Neutrophil (primary cell): ENCODE measurements at regions not wholly inside any gene's neighbourhood (a gene's known extent, or its start where the extent isn't known, plus 50 kb on each side); places are given as distances from the start of the nearest gene placed in this dataset.

Experiments used
- H3K27ac ChIP-seq: fragments of 200-600 bp; sonication (generic); 2 replicates; pipeline ENCODE4 v1.5.1; 2016; ENCODE audit warnings: mild to moderate bottlenecking, moderate library complexity
- H3K27me3 ChIP-seq: fragments of 200-600 bp; sonication (generic); 2 replicates; pipeline ENCODE4 v1.6.0; 2016; ENCODE audit warnings: mild to moderate bottlenecking
- H3K36me3 ChIP-seq: fragments of 200-600 bp; sonication (generic); 2 replicates; pipeline ENCODE4 v1.5.1; 2017
- H3K4me1 ChIP-seq, 2 experiments: fragments of 200-600 bp in 1 of 2; sonication (generic) in 1 of 2; 1 replicate in 1 of 2; 2 replicates in 1 of 2; pipeline versions ENCODE4 v1.5.1 to v1.6.1; 2013 to 2016; ENCODE audit warnings: low read depth in 1 of 2, low read length in 1 of 2, mild to moderate bottlenecking in 1 of 2, moderate library complexity in 1 of 2; ENCODE audit not compliant: control insufficient read depth in 1 of 2, insufficient read depth in 1 of 2
- H3K4me3 ChIP-seq, 2 experiments: fragments of 200-600 bp in 1 of 2; sonication (generic) in 1 of 2; 1 replicate in 1 of 2; 2 replicates in 1 of 2; pipeline ENCODE4 v1.5.1; 2013 to 2016; ENCODE audit warnings: low read depth in 1 of 2, low read length in 1 of 2, mild to moderate bottlenecking in 1 of 2, moderate library complexity in 1 of 2
- H3K9me3 ChIP-seq: fragments of 200-600 bp; sonication (generic); 2 replicates; pipeline ENCODE4 v1.5.1; 2016
- CTCF ChIP-seq: fragments of 200-600 bp; sonication (generic); IDR thresholded peaks from 2 replicates; pipeline ENCODE4 v1.5.1; 2016; ENCODE audit warnings: antibody characterized with exemption

GRCh38 chr3:117887901-117888300, 1146.7 kb downstream of the IGSF11 start:
- H3K4me1 ChIP-seq, result no peaks in the 10 kb centered on the region
- no peaks in the 10 kb centered on the region for H3K9me3 ChIP-seq
- H3K4me3 ChIP-seq, result no peak overlapping the region
- no peaks in the 10 kb centered on the region for H3K27me3 ChIP-seq
- no peaks in the 10 kb centered on the region for H3K36me3 ChIP-seq
- TF ChIP-seq CTCF, result no peak
- H3K27ac ChIP-seq, result no peak overlapping the region

- H3K36me3 ChIP-seq, result no peaks in the 10 kb centered on the region
- H3K4me3 ChIP-seq, result no peak overlapping the region
- H3K4me1 ChIP-seq, result no peaks in the 10 kb centered on the region
- no peak overlapping the region for H3K27ac ChIP-seq
- H3K9me3 ChIP-seq, result no peaks in the 10 kb centered on the region
- no peak for TF ChIP-seq CTCF
- no peaks in the 10 kb centered on the region for H3K27me3 ChIP-seq
Measured at GRCh38 chr3:117892431-117892841, 1142.2 kb downstream of the IGSF11 start.

GRCh38 chr3:117893001-117893400, 1141.6 kb downstream of the IGSF11 start:
- no peak for TF ChIP-seq CTCF
- no peaks in the 10 kb centered on the region for H3K27me3 ChIP-seq
- no peak overlapping the region for H3K27ac ChIP-seq
- no peaks in the 10 kb centered on the region for H3K36me3 ChIP-seq
- H3K4me3 ChIP-seq, result no peak overlapping the region
- no peaks in the 10 kb centered on the region for H3K4me1 ChIP-seq
- H3K9me3 ChIP-seq, result no peaks in the 10 kb centered on the region

GRCh38 chr3:117893638-117894037, 1141.0 kb downstream of the IGSF11 start:
- no peaks in the 10 kb centered on the region for H3K27me3 ChIP-seq
- no peak overlapping the region for H3K27ac ChIP-seq
- H3K9me3 ChIP-seq, result no peaks in the 10 kb centered on the region
- H3K4me1 ChIP-seq, result no peaks in the 10 kb centered on the region
- TF ChIP-seq CTCF, result no peak
- no peaks in the 10 kb centered on the region for H3K36me3 ChIP-seq
- H3K4me3 ChIP-seq, result no peak overlapping the region

- Histone ChIP-seq H3K27ac (no peak overlapping the region), H3K4me1 (no peaks in the 10 kb centered on the region), H3K36me3 (no peaks in the 10 kb centered on the region), H3K27me3 (no peaks in the 10 kb centered on the region), H3K4me3 (no peak overlapping the region), H3K9me3 (no peaks in the 10 kb centered on the region)
- TF ChIP-seq CTCF, result no peak
Measured at GRCh38 chr3:117898722-117899522, 1135.7 kb downstream of the IGSF11 start.
